Effector memory CD8-positive, alpha-beta T cell (primary cell): ENCODE measurements at regions not wholly inside any gene's neighbourhood (a gene's known extent, or its start where the extent isn't known, plus 50 kb on each side); places are given as distances from the start of the nearest gene placed in this dataset.

Experiments used
- ATAC-seq: fragments of 150-1000 bp; cut with Tn5 transposase; replicated peaks from 2 replicates; pipeline ENCODE4 v1.10.0; 2021; ENCODE audit warnings: mild to moderate bottlenecking, moderate library complexity
- DNase-seq, 3 experiments: peaks; one replicate each; pipeline ENCODE4 v3.0.0; 2021
- H3K27ac Mint-ChIP-seq, 2 donors: one replicate each; pipeline ENCODE4 v1.8.0; 2022; ENCODE audit warnings: mild to moderate bottlenecking in 2 of 2, mixed read lengths in 2 of 2, moderate library complexity in 2 of 2
- H3K27me3 Mint-ChIP-seq, 2 donors: one replicate each; pipeline ENCODE4 v1.8.0; 2022; ENCODE audit warnings: mixed read lengths in 2 of 2
- H3K36me3 Mint-ChIP-seq: one replicate; pipeline ENCODE4 v1.8.0; 2022; ENCODE audit warnings: mild to moderate bottlenecking, moderate library complexity, mixed read lengths; ENCODE audit not compliant: insufficient read depth
- H3K4me1 Mint-ChIP-seq, 2 donors: one replicate each; pipeline ENCODE4 v1.8.0; 2022; ENCODE audit warnings: low read depth in 2 of 2, mixed read lengths in 2 of 2
- H3K4me3 Mint-ChIP-seq, 2 donors: one replicate each; pipeline ENCODE4 v1.8.0; 2022; ENCODE audit warnings: mild to moderate bottlenecking in 2 of 2, mixed read lengths in 2 of 2, moderate library complexity in 2 of 2
- H3K9me3 Mint-ChIP-seq, 2 donors: one replicate each; pipeline ENCODE4 v1.8.0; 2022; ENCODE audit warnings: mixed read lengths in 2 of 2

GRCh38 chr13:91273675-91274074 lies 73.8 kb upstream of the MIR17HG start:
- no peak overlapping the region for H3K4me3 Mint-ChIP-seq

DNA sequence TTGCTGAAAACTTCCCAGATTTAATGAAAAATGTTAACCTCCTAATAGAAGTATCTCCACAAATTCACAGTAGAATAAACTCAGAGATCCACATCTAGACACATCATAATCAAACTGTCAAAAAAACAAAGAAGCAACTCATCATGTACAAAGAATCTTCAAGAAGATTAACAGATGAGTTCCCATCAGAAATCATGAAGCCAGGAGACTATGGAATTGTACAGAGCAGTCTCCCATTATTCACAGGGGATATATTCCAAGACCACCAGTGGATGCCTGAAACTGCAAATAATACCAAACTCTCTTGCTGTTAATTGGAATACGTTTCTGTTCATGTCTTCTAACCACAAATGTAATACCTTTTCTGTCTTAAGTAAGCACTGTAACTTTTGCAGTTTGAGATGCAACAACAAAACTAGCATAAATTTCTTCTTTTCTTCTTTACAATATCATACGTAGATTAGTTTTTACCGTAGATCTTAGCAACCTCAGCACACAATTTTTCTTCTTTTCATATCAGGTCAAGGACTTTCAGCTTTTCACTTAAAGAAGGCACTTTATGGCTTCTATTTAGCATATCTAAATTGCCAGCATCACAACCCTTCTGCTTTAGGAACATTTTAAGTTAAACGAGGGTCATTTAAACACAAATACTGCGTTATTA lies 70.3 kb upstream of the MIR17HG start:
- Mint-ChIP-seq H3K4me3 (no peak overlapping the region), H3K4me1 (no peaks in the 10 kb centered on the region), H3K9me3 (no peaks in the 10 kb centered on the region), H3K27ac (no peak overlapping the region), H3K36me3 (no peaks in the 10 kb centered on the region), H3K27me3 (peaks cover 0 to 5% of the 10 kb centered on the region in 2 donors)
- no peak for ATAC-seq
- no peak for DNase-seq

More at GRCh38 chr13:91273675-91274074, 73.8 kb upstream of the MIR17HG start:
- DNase-seq = no peak
- Mint-ChIP-seq H3K27me3 (peaks cover 0 to 8% of the 10 kb centered on the region in 2 donors), H3K9me3 (no peaks in the 10 kb centered on the region), H3K27ac (no peak overlapping the region), H3K36me3 (no peaks in the 10 kb centered on the region), H3K4me1 (no peaks in the 10 kb centered on the region)
- no peak for ATAC-seq

DNA sequence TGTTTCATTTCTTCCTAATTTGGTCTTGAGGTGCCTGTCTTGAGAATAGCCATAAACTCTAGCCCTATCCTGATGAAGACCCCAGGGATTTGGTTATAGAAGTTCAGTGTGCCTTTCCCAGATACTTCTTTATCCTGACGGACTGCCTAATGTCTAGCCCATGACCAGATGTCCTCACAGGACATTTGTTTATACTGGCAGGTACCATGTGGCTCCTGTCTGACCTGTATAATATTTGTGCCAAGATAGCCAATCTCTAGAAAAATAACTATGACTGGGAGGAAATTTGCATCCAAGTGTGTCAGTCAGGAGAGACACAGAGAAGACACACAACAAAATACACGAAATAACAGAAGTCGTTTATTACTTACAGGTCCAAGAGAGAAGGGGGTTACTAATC lies 69.2 kb upstream of the MIR17HG start:
- no peak for ATAC-seq
- no peaks in the 10 kb centered on the region for H3K9me3 Mint-ChIP-seq

DNA sequence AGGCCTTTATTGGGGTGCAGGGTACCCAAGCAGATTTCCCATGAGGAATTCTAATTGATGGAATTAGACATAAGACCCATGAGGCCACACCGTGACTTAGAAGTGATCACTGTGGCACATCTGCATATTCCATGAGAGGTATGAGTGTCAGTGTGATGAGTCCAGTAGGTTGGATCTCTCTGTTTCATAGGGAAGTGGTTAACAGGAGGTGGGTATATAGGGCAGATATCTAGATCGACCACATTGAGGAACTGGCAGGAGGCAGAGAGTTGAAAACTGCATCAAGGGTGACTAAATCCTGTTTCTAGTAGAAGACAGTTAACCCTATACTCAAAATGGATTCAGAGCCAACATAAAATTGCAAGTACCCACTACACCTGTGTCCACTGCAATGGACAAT lies 68.6 kb upstream of the MIR17HG start:
- H3K36me3 Mint-ChIP-seq = no peaks in the 10 kb centered on the region
- H3K4me3 Mint-ChIP-seq = no peak overlapping the region
- ATAC-seq (no peak), DNase-seq (no peak)
- H3K9me3 Mint-ChIP-seq = no peaks in the 10 kb centered on the region
- H3K27ac Mint-ChIP-seq = no peak overlapping the region
- H3K4me1 Mint-ChIP-seq = no peaks in the 10 kb centered on the region
- peaks cover 2 to 12% of the 10 kb centered on the region in 2 donors for H3K27me3 Mint-ChIP-seq

More for the DNA sequence above, 69.2 kb upstream of the MIR17HG start:
- no peak for DNase-seq
- Mint-ChIP-seq H3K36me3 (no peaks in the 10 kb centered on the region), H3K27me3 (peaks cover 0 to 6% of the 10 kb centered on the region in 2 donors), H3K4me3 (no peak overlapping the region), H3K4me1 (no peaks in the 10 kb centered on the region), H3K27ac (no peak overlapping the region)

DNA sequence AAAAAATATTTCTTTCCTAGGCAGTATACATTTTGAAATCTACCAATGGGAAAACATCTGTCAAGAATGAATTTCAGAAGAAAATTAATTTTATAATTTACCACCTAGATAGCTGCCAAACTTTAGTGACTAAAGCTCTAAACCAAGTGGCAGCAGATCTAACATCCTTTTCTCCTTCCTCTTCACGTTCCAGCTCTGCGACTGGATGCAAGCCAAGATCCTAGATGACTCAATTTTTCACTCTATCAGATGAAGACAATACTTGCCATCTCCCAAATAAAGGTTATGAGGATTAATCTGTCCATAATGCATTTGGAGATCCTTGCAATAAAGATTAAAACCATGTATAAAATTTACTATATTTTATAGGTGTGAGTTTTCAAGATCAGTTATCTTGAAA lies 66.7 kb upstream of the MIR17HG start:
- no peaks in the 10 kb centered on the region for H3K9me3 Mint-ChIP-seq
- no peak for DNase-seq

GRCh38 chr13:91284335-91284734 lies 63.2 kb upstream of the MIR17HG start:
- H3K4me3 Mint-ChIP-seq = no peak overlapping the region
- no peak overlapping the region for H3K27ac Mint-ChIP-seq
- H3K9me3 Mint-ChIP-seq = no peaks in the 10 kb centered on the region
- peaks cover 24 to 37% of the 10 kb centered on the region in 2 donors for H3K27me3 Mint-ChIP-seq
- DNase-seq (no peak), ATAC-seq (no peak)
- H3K4me1 Mint-ChIP-seq = peaks cover 0 to 1% of the 10 kb centered on the region in 2 donors
- no peaks in the 10 kb centered on the region for H3K36me3 Mint-ChIP-seq

More for the DNA sequence above, 66.7 kb upstream of the MIR17HG start:
- Mint-ChIP-seq H3K4me3 (no peak overlapping the region), H3K4me1 (peaks cover 0 to 1% of the 10 kb centered on the region in 2 donors), H3K27me3 (peaks cover 21 to 26% of the 10 kb centered on the region in 2 donors), H3K36me3 (no peaks in the 10 kb centered on the region), H3K27ac (no peak overlapping the region)
- no peak for ATAC-seq

GRCh38 chr13:91286317-91286716 lies 61.2 kb upstream of the MIR17HG start:
- H3K36me3 Mint-ChIP-seq = no peaks in the 10 kb centered on the region
- no peak overlapping the region for H3K4me3 Mint-ChIP-seq
- no peak for ATAC-seq
- no peak overlapping the region for H3K27ac Mint-ChIP-seq
- DNase-seq = no peak
- peaks cover 0 to 1% of the 10 kb centered on the region in 2 donors for H3K4me1 Mint-ChIP-seq
- H3K9me3 Mint-ChIP-seq = no peaks in the 10 kb centered on the region
- H3K27me3 Mint-ChIP-seq = peaks cover 24 to 37% of the 10 kb centered on the region in 2 donors

DNA sequence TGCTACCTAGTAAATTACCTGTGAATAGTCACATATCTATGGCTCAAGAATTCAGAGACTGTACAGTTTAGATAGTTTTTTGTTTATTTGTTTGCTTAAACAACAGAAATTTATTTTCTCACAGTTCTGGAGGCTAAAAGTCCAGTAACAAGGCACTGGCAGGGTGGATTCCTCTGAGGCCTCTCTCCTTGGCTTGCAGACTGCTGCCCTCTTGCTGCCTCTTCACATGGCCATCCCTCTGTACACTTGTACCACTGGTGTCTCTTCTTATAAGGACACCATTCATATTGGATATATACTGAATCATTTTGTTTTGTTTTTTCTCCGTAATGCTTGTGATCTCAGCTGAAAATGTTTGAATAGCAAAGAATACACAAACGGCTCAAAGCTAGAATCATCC lies 56.4 kb upstream of the MIR17HG start:
- ATAC-seq (no peak), DNase-seq (no peak)
- Mint-ChIP-seq H3K27me3 (peaks cover 21 to 24% of the 10 kb centered on the region in 2 donors), H3K36me3 (no peaks in the 10 kb centered on the region), H3K9me3 (no peaks in the 10 kb centered on the region), H3K4me1 (no peaks in the 10 kb centered on the region), H3K4me3 (no peak overlapping the region), H3K27ac (no peak overlapping the region)

GRCh38 chr13:91292630-91293221 lies 54.8 kb upstream of the MIR17HG start:
- H3K9me3 Mint-ChIP-seq = no peaks in the 10 kb centered on the region
- no peaks in the 10 kb centered on the region for H3K36me3 Mint-ChIP-seq
- H3K4me1 Mint-ChIP-seq = no peaks in the 10 kb centered on the region
- DNase-seq (no peak), ATAC-seq (no peak)
- H3K27me3 Mint-ChIP-seq = peaks cover 25 to 30% of the 10 kb centered on the region in 2 donors
- H3K4me3 Mint-ChIP-seq = no peak overlapping the region
- no peak overlapping the region for H3K27ac Mint-ChIP-seq

DNA sequence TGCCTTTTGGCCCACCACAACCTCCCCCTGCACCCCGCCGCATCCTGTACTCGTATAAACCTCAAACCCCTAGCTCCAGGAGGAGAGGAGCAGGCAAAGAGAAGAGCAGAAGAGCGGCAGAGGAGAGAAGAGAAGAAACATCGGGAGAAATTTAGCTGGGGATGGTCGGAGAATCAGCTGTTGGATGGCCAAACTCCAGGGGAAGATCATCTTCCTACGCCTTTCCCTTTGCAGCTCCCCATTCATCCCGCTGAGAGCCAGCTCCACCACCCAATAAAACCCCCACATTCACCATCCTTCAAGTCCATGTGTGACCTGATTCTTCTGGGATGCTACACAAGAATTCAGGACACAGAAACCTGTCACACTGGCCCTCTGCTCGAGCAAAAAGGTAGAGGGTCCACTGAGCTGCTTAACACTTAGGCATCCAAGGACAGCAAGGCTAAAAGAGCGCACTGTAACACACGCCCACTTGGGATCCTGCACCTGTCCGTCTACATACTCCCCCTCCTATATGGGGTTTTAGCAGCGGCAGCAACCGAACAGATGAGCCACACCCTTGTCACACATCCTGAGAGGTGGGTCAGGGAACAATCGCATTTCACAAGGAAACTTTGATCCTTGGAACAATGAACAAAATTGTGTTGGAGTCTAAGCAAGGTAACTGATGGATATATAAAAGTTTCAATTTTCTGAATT lies 51.6 kb upstream of the MIR17HG start:
- H3K4me3 Mint-ChIP-seq = no peak overlapping the region
- ATAC-seq (no peak), DNase-seq (no peak)
- no peaks in the 10 kb centered on the region for H3K4me1 Mint-ChIP-seq
- peaks cover 23 to 30% of the 10 kb centered on the region in 2 donors for H3K27me3 Mint-ChIP-seq
- no peak overlapping the region for H3K27ac Mint-ChIP-seq
- no peaks in the 10 kb centered on the region for H3K9me3 Mint-ChIP-seq
- H3K36me3 Mint-ChIP-seq = no peaks in the 10 kb centered on the region

DNA sequence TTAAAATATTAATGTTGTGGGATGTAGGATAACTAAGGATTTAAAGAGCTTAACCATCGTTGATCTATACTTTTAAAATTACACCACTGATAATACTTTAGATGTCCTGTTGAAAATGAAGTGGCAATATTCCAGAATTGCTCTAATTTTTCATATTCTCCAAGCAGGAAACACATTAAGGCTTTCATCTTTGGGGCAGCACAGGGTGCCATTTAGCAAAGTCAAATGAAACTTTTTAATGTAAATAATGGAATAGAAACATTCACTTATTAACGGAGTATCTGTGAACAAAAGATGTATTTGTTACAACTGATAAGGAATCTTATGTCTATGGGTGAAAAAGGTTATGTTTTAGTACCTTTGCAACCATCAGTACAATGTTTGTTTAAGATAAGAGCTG lies 50.0 kb upstream of the MIR17HG start:
- H3K9me3 Mint-ChIP-seq = no peaks in the 10 kb centered on the region

More for the DNA sequence above, 50.0 kb upstream of the MIR17HG start:
- Mint-ChIP-seq H3K36me3 (no peaks in the 10 kb centered on the region), H3K27me3 (peaks cover 23 to 35% of the 10 kb centered on the region in 2 donors), H3K4me1 (no peaks in the 10 kb centered on the region), H3K4me3 (no peak overlapping the region), H3K27ac (no peak overlapping the region)
- ATAC-seq (no peak), DNase-seq (no peak)
